ENCODE measurements at regions not wholly inside any gene's neighbourhood (a gene's known extent, or its start where the extent isn't known, plus 50 kb on each side); places are given as distances from the start of the nearest gene placed in this dataset.

GRCh38 chr6:167444602-167445346, 119.9 kb downstream of the TTLL2 start:
- CTCF ChIA-PET = no interaction called here
- POLR2A ChIA-PET = no interaction called here
- no peak for ATAC-seq (ENCODE audit: low read depth)

GRCh38 chr6:167445568-167445967, 120.7 kb downstream of the TTLL2 start:
- no peaks in the 10 kb centered on the region for H3K9me3 Mint-ChIP-seq
- no peaks in the 10 kb centered on the region for H3K36me3 Mint-ChIP-seq (ENCODE audit: low read depth)
- ATAC-seq (ENCODE audit: low read depth) (no peak), DNase-seq (no peak)
- TF ChIP-seq CTCF (IDR thresholded peaks at IDR 0.05) = no peak
- no peak overlapping the region for H3K4me3 Mint-ChIP-seq
- H3K27me3 Mint-ChIP-seq = no peaks in the 10 kb centered on the region
- ChIA-PET CTCF (no interaction called here), POLR2A (no interaction called here)
- intact Hi-C loops (cut with micrococcal nuclease) = no loop called here
- H3K27ac Mint-ChIP-seq = no peak overlapping the region
- H3K4me1 Mint-ChIP-seq = no peaks in the 10 kb centered on the region

More at GRCh38 chr6:167444602-167445346, 119.9 kb downstream of the TTLL2 start:
- TF ChIP-seq CTCF (IDR thresholded peaks at IDR 0.05) = no peak
- H3K36me3 Mint-ChIP-seq (ENCODE audit: low read depth) = no peaks in the 10 kb centered on the region
- intact Hi-C loops (cut with micrococcal nuclease) = no loop called here
- peaks cover under 1% of the 10 kb centered on the region for H3K27me3 Mint-ChIP-seq
- no peaks in the 10 kb centered on the region for H3K9me3 Mint-ChIP-seq
- H3K27ac Mint-ChIP-seq = no peak overlapping the region
- H3K4me3 Mint-ChIP-seq = no peak overlapping the region
- H3K4me1 Mint-ChIP-seq = no peaks in the 10 kb centered on the region
- no peak for DNase-seq

- TF ChIP-seq CTCF (IDR thresholded peaks at IDR 0.05) = no peak
- Mint-ChIP-seq H3K36me3 (ENCODE audit: low read depth) (no peaks in the 10 kb centered on the region), H3K4me3 (no peak overlapping the region), H3K9me3 (no peaks in the 10 kb centered on the region), H3K27me3 (no peaks in the 10 kb centered on the region), H3K4me1 (no peaks in the 10 kb centered on the region), H3K27ac (no peak overlapping the region)
- DNase-seq = no peak
- CTCF ChIA-PET = no interaction called here
- intact Hi-C loops (cut with micrococcal nuclease) = no loop called here
- POLR2A ChIA-PET = no interaction called here
- no peak for ATAC-seq (ENCODE audit: low read depth)
Observed at GRCh38 chr6:167446046-167446445, 121.2 kb downstream of the TTLL2 start.

GRCh38 chr6:167446971-167447370, 122.1 kb downstream of the TTLL2 start:
- no peaks in the 10 kb centered on the region for H3K27me3 Mint-ChIP-seq
- H3K9me3 Mint-ChIP-seq = no peaks in the 10 kb centered on the region
- no peak overlapping the region for H3K4me3 Mint-ChIP-seq
- ATAC-seq (ENCODE audit: low read depth) (no peak), DNase-seq (no peak)
- POLR2A ChIA-PET = no interaction called here
- intact Hi-C loops (cut with micrococcal nuclease) = no loop called here
- no peaks in the 10 kb centered on the region for H3K36me3 Mint-ChIP-seq (ENCODE audit: low read depth)
- no peak for TF ChIP-seq CTCF (IDR thresholded peaks at IDR 0.05)
- H3K27ac Mint-ChIP-seq = no peak overlapping the region
- CTCF ChIA-PET = interaction anchor here (1.1 kb wide), 1 partner anchor 96 kb away, joined by 3 read pairs; no protein-coding TSS in a partner anchor
- no peaks in the 10 kb centered on the region for H3K4me1 Mint-ChIP-seq

GRCh38 chr6:167448378-167448777, 123.5 kb downstream of the TTLL2 start:
- ChIA-PET POLR2A (no interaction called here), CTCF (no interaction called here)
- H3K36me3 Mint-ChIP-seq (ENCODE audit: low read depth) = no peaks in the 10 kb centered on the region
- DNase-seq (no peak), ATAC-seq (ENCODE audit: low read depth) (no peak)
- H3K27ac Mint-ChIP-seq = no peak overlapping the region
- H3K9me3 Mint-ChIP-seq = no peaks in the 10 kb centered on the region
- H3K4me3 Mint-ChIP-seq = no peak overlapping the region
- H3K27me3 Mint-ChIP-seq = no peaks in the 10 kb centered on the region
- H3K4me1 Mint-ChIP-seq = no peaks in the 10 kb centered on the region
- no peak for TF ChIP-seq CTCF (IDR thresholded peaks at IDR 0.05)
- intact Hi-C loops (cut with micrococcal nuclease) = no loop called here

Data from activated B cell treated with CpG ODN at 0.5 μM for 24 hours (primary cell).